Fibroblast of villous mesenchyme (primary cell): ENCODE measurements at regions not wholly inside any gene's neighbourhood (a gene's known extent, or its start where the extent isn't known, plus 50 kb on each side); places are given as distances from the start of the nearest gene placed in this dataset.

Experiments
- DNase-seq: peaks from one replicate; pipeline ENCODE4 v3.0.0-alpha.2; 2010; ENCODE audit warnings: low read depth
- H3K4me3 ChIP-seq: 2 replicates; pipeline ENCODE4 v1.5.1; 2011; ENCODE audit warnings: low read depth, mild to moderate bottlenecking, low read length
- CTCF ChIP-seq: IDR thresholded peaks from 2 replicates; pipeline ENCODE4 v1.5.1; 2012; ENCODE audit warnings: low read depth, mild to moderate bottlenecking, low read length; ENCODE audit not compliant: insufficient read depth

GRCh38 chr4:57676394-57676793 is 566.2 kb upstream of the IGFBP7 start:
- H3K4me3 ChIP-seq: no peak overlapping the region
- DNase-seq: no peak
- TF ChIP-seq CTCF: no peak

GRCh38 chr4:57672846-57673433 is 562.8 kb upstream of the IGFBP7 start:
- DNase-seq: no peak
- no peak for TF ChIP-seq CTCF
- no peak overlapping the region for H3K4me3 ChIP-seq

DNA sequence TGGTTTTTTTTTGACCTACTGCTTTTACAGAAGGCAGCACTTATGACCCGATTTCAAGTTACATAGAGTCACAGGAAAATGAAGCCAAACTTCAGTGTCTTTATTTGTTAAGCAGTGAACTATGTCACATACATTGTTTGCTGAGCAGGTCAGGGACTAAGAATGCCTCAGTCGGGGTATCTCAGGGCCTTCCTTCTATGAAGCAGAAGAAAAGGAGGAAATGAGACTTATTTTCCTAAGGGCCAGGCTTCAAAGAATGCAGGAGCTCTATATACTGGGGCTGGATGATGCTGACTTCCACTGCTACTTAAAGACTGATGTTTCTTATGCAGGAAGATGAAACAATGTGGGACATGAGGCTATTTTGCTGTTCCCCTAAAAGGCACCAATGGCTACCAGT is 558.4 kb upstream of the IGFBP7 start:
- no peak for TF ChIP-seq CTCF
- H3K4me3 ChIP-seq: no peak overlapping the region
- DNase-seq: no peak

- no peak for TF ChIP-seq CTCF
- DNase-seq: no peak
- H3K4me3 ChIP-seq: no peak overlapping the region
These were observed 555.6 kb upstream of the IGFBP7 start for GRCh38 chr4:57665806-57666205.

DNA sequence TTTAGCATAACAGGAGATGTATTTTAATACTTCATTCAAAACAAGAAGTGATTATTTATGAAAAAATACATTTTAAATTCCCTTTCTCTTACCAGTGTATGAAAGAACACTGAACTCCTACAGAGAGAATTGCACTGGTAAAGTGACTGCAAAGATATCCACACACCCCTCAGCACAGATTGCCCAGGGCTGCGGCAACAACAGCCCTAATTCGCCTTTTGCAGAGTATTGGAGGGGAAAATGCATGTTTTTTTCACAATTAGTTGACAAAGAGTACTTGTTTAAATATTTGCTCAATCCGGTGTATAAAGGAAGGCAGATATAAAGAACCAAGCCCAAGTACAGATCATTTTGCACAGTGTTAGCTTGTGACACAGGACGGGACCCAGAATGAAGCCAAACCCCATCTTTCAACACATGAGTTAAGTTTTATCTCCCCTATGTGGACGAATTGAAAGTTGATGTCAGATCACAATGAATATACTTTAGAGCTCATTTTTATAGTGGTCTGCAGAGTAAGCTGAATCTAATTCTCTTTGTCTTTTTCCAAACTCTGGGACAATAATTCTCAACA is 551.4 kb upstream of the IGFBP7 start:
- H3K4me3 ChIP-seq: no peak overlapping the region
- TF ChIP-seq CTCF: no peak
- no peak for DNase-seq

DNA sequence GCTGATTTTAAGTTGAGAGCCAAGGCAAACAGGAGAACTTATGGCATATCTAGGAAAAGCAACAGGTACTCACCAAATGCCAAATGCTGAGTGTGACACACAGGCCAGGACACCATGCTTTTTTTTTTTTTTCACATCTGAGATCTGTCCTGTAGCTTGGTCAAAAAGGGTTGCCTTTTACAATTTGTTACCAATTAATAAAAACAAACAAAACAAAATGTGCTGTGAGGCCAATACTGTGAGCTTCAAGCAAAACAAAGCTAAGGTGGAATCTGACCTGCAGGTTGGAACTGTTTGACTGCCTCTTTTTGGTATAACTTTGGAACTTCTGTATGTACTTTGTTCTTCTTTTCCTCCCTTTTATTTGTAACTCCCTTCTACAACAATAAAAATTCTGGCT is 548.5 kb upstream of the IGFBP7 start:
- H3K4me3 ChIP-seq: no peak overlapping the region
- TF ChIP-seq CTCF: no peak
- DNase-seq: no peak

- H3K4me3 ChIP-seq: no peak overlapping the region
- no peak for TF ChIP-seq CTCF
- no peak for DNase-seq
These were observed 548.0 kb upstream of the IGFBP7 start for GRCh38 chr4:57658188-57658587.
